ENCODE measurements at regions not wholly inside any gene's neighbourhood (a gene's known extent, or its start where the extent isn't known, plus 50 kb on each side); places are given as distances from the start of the nearest gene placed in this dataset.

- H3K4me1 ChIP-seq = peaks cover 0 to 7% (median 0%) of the 10 kb centered on the region in 10 experiments; a peak in 4 of 20 replicates
- no peak overlapping the region for H3K4me2 ChIP-seq
These were observed 216.8 kb upstream of the TANK start for GRCh38 chr2:160943414-160943813.

DNA sequence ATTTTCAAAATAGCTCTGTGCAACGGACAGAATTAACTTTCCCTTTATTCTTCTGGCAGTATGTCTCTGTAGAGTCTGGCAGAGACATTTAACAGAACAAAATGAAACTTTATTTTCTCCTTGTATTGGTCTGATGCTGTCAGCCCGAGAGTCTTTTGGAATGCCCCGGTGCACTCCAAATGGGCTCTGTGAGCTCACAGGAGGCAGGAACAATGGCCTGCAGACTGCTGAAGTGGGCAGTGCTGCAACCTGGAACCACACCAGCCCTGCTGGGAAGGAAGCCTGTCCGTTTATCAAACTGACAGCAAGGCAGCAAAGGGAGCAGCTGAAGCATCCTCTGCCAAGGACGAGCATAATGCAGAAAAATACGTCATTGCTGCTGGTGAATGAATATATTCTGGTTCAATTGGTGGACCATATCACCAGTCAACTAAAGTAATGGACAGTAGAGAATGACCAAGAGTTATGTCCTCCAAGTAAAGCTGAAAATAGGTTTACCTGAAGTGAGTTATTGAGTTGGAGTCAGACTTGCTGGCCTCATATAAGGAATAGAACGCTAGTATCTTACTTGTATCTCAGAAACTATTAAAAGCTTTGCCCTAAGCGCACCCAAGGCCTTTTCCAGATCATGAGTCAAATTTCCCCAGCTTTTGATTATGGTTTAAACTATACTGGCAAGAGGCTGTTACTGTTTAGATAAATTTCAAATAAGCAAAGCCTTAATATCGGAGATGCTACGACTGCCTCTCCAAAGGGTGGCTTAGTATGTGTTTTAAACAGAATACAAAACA lies 207.6 kb upstream of the TANK start:
- Histone ChIP-seq H3K4me3 (no peak overlapping the region), H3K27me3 (no peaks in the 10 kb centered on the region), H4K20me1 (no peaks in the 10 kb centered on the region), H3K4me2 (no peak overlapping the region), H3K4me1 (peaks cover 0 to 7% (median 0%) of the 10 kb centered on the region in 10 experiments; a peak in 2 of 20 replicates), H3K36me3 (no peaks in the 10 kb centered on the region), H3K27ac (no peak overlapping the region), H3K9me3 (replicated peaks in 1 of 11) (no peaks in the 10 kb centered on the region), H3K9ac (no peak overlapping the region)
- TF ChIP-seq Cebpa-rat (IDR thresholded peaks at IDR 0.05) = no peak

More at GRCh38 chr2:160943414-160943813, 216.8 kb upstream of the TANK start:
- TF ChIP-seq Cebpa-rat (IDR thresholded peaks at IDR 0.05) = no peak
- Histone ChIP-seq H3K36me3 (no peaks in the 10 kb centered on the region), H3K9ac (no peak overlapping the region), H3K27me3 (no peaks in the 10 kb centered on the region), H3K9me3 (replicated peaks in 1 of 11) (no peaks in the 10 kb centered on the region; a peak in 1 of 22 replicates), H4K20me1 (no peaks in the 10 kb centered on the region), H3K4me3 (no peak overlapping the region), H3K27ac (no peak overlapping the region)

- Histone ChIP-seq H3K27me3 (no peaks in the 10 kb centered on the region), H4K20me1 (no peaks in the 10 kb centered on the region), H3K4me1 (peaks cover 0 to 10% (median 0%) of the 10 kb centered on the region in 10 experiments; a peak in 2 of 20 replicates), H3K36me3 (no peaks in the 10 kb centered on the region), H3K4me3 (no peak overlapping the region), H3K27ac (no peak overlapping the region), H3K9ac (no peak overlapping the region), H3K9me3 (replicated peaks in 1 of 11) (no peaks in the 10 kb centered on the region), H3K4me2 (no peak overlapping the region)
- no peak for TF ChIP-seq Cebpa-rat (IDR thresholded peaks at IDR 0.05)
These were observed 204.7 kb upstream of the TANK start for GRCh38 chr2:160955578-160955977.

DNA sequence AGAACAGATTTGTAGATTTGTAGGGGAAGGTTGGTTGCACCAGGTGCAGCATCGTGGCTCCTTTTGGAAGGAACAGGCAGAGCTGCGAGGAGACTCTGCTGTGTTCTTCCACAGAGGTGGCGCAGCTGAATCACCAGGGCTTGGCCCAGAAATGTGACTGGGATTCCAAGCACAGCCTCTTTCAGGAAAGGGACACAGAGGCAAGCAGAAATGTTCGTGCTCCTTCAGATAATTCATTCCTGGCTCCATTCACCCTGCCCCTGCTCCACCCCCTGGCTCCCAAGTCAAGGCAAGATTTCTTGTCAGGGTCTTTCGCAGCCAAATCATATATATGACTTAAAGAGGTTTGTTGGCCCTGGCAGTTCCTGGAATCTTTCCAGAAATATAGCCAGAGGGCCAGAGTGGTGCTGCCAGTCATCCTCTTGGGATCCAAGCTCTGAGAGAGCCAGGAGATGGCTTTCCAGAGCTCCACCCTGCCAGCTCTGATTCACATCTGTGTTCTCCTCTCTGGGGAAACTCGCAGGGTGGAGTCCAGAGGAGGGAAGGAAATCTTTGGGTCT lies 203.9 kb upstream of the TANK start:
- Histone ChIP-seq H3K9me3 (replicated peaks in 1 of 11) (no peaks in the 10 kb centered on the region), H3K4me1 (peaks cover 0 to 10% (median 0%) of the 10 kb centered on the region in 10 experiments; a peak in 2 of 20 replicates), H3K27ac (no peak overlapping the region), H3K4me2 (no peak overlapping the region), H3K4me3 (no peak overlapping the region), H3K27me3 (no peaks in the 10 kb centered on the region), H3K9ac (no peak overlapping the region), H3K36me3 (no peaks in the 10 kb centered on the region), H4K20me1 (no peaks in the 10 kb centered on the region)
- no peak for TF ChIP-seq Cebpa-rat (IDR thresholded peaks at IDR 0.05)

- Histone ChIP-seq H3K4me3 (no peak overlapping the region), H3K36me3 (no peaks in the 10 kb centered on the region), H3K4me2 (no peak overlapping the region; a peak in 1 of 22 replicates), H3K9ac (no peak overlapping the region), H3K27me3 (no peaks in the 10 kb centered on the region), H3K9me3 (replicated peaks in 1 of 11) (no peaks in the 10 kb centered on the region), H4K20me1 (no peaks in the 10 kb centered on the region), H3K27ac (no peak overlapping the region), H3K4me1 (no peaks in the 10 kb centered on the region)
- no peak for TF ChIP-seq Cebpa-rat (IDR thresholded peaks at IDR 0.05)
These were observed 196.3 kb upstream of the TANK start for GRCh38 chr2:160963957-160964356.

GRCh38 chr2:160967523-160967922 lies 192.7 kb upstream of the TANK start:
- Histone ChIP-seq H3K9ac (no peak overlapping the region), H3K36me3 (no peaks in the 10 kb centered on the region), H3K4me2 (no peak overlapping the region), H3K4me1 (no peaks in the 10 kb centered on the region), H3K27ac (no peak overlapping the region), H3K4me3 (no peak overlapping the region), H3K27me3 (no peaks in the 10 kb centered on the region), H3K9me3 (replicated peaks in 1 of 11) (no peaks in the 10 kb centered on the region), H4K20me1 (no peaks in the 10 kb centered on the region)
- no peak for TF ChIP-seq Cebpa-rat (IDR thresholded peaks at IDR 0.05)

DNA sequence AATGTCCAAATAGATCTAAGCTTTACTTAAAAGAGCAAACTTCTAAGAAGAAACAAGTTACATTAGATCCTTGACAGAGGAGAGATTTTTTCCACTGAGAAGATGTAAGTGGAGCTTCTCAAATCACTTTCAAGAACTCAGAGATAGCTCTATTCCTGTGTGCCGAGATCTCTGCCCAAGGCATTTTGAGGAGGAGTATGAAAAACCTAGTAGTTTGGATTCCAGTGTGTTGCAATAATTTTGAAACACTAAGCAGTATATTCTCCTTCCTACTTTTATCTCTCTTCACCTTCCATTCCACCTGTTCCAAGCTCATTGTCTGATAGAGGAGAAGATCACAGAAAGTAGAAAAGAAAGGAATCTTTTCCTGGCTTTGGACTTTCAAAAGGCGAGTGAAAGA lies 192.0 kb upstream of the TANK start:
- Histone ChIP-seq H3K9ac (no peak overlapping the region), H3K9me3 (replicated peaks in 1 of 11) (no peaks in the 10 kb centered on the region)
- TF ChIP-seq Cebpa-rat (IDR thresholded peaks at IDR 0.05) = 0 out of 22 replicates have a peak, but pooled peaks of 1 of the 11 experiments have one; percentile 24

DNA sequence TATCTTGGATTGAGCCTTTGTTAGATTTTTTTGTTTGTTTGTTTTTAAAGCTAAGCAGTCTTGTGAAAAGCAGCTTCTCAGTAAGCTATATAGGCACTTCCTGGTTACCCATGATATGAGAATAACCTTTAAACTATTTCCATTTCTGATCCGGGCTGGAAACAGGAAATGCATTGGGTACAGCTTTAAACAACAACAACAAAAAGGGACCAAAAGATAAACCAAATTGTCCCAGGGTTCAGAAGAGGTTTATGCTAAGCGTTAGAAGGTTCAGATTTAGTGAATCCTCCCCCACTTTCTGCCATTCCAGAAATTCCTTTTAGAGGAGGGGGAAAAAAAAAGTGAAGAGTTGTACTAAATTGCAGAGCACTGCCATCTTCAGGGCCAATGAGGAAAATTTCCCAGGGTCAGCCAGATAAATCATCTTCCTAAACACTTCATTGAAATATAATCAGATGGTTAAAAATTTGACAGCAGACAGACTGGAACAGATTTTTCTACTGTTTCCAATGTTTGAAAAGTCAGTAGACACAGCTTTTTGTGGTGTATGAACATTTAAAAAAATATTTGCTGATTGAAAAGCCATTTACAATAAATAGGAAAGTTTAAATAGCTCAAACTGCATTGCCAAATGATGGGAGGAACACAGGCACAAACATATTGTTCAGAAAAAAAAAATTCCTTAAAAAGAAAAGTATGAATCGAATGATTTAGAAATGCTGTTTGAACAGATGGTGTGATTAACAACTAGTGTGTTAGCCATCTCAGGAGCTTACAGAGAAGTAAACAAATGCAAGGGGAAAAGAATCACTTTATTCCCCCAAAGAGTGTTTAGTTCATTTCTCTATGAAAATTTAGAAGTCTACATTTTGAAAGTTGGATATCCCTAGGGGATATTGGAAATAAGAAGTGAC lies 189.9 kb upstream of the TANK start:
- H3K4me1 ChIP-seq = no peaks in the 10 kb centered on the region
- no peaks in the 10 kb centered on the region for H4K20me1 ChIP-seq
- no peak overlapping the region for H3K9ac ChIP-seq
- TF ChIP-seq Cebpa-rat (IDR thresholded peaks at IDR 0.05) = no peak
- H3K27ac ChIP-seq = no peak overlapping the region
- no peaks in the 10 kb centered on the region for H3K27me3 ChIP-seq
- peak overlapping the region in 1 of 11 experiments; percentile 17; a peak in 1 of 22 replicates for H3K4me2 ChIP-seq
- no peaks in the 10 kb centered on the region for H3K9me3 ChIP-seq (replicated peaks in 1 of 11)
- H3K4me3 ChIP-seq = no peak overlapping the region
- no peaks in the 10 kb centered on the region for H3K36me3 ChIP-seq

More for the DNA sequence above, 192.0 kb upstream of the TANK start:
- Histone ChIP-seq H3K4me1 (no peaks in the 10 kb centered on the region), H3K36me3 (no peaks in the 10 kb centered on the region), H3K4me2 (no peak overlapping the region), H3K27ac (no peak overlapping the region), H3K27me3 (no peaks in the 10 kb centered on the region), H4K20me1 (no peaks in the 10 kb centered on the region), H3K4me3 (no peak overlapping the region)

- Histone ChIP-seq H4K20me1 (no peaks in the 10 kb centered on the region), H3K36me3 (no peaks in the 10 kb centered on the region), H3K27ac (no peak overlapping the region), H3K9ac (no peak overlapping the region), H3K4me3 (no peak overlapping the region), H3K4me1 (no peaks in the 10 kb centered on the region), H3K27me3 (no peaks in the 10 kb centered on the region), H3K9me3 (replicated peaks in 1 of 11) (0 out of 22 replicates have a peak, but pooled peaks cover 0 to 3% (median 0%) of the 10 kb centered on the region in 11 experiments), H3K4me2 (no peak overlapping the region)
- no peak for TF ChIP-seq Cebpa-rat (IDR thresholded peaks at IDR 0.05)
These were observed 186.2 kb upstream of the TANK start for GRCh38 chr2:160973991-160974390.

Measured in BLaER1 treated with 17β-estradiol and CSF1 and Interleukin-3, amounts not matched to agents 10 nM and 100 nM (cell line).